Endothelial cell of umbilical vein (primary cell): ENCODE measurements at regions not wholly inside any gene's neighbourhood (a gene's known extent, or its start where the extent isn't known, plus 50 kb on each side); places are given as distances from the start of the nearest gene placed in this dataset.

Experiments
- EZH2 ChIP-seq: IDR thresholded peaks from 2 replicates; pipeline ENCODE4 v1.6.1; 2012; ENCODE audit warnings: borderline replicate concordance, low read depth, mild to moderate bottlenecking, moderate library complexity, low read length, inconsistent platforms; ENCODE audit not compliant: severe bottlenecking
- FOS ChIP-seq: IDR thresholded peaks from 2 replicates; pipeline ENCODE4 v1.6.1; 2011; ENCODE audit warnings: mild to moderate bottlenecking, low read length, moderate library complexity, borderline replicate concordance; ENCODE audit not compliant: insufficient read depth
- JUN ChIP-seq: IDR thresholded peaks from 2 replicates; pipeline ENCODE4 v1.6.1; 2011; ENCODE audit warnings: borderline replicate concordance, low read depth; ENCODE audit not compliant: insufficient read length, insufficient read depth
- MYC ChIP-seq: IDR thresholded peaks from one replicate; pipeline ENCODE4 v1.6.1; 2011; ENCODE audit warnings: mild to moderate bottlenecking, low read depth, low read length
- POLR2A ChIP-seq: IDR thresholded peaks from 2 replicates; pipeline ENCODE4 v1.6.1; 2012; ENCODE audit warnings: low read depth, mild to moderate bottlenecking, control low read depth, low read length
- POLR2AphosphoS5 ChIP-seq: IDR thresholded peaks from 2 replicates; pipeline ENCODE4 v1.6.1; 2012; ENCODE audit warnings: low read depth, mild to moderate bottlenecking, control low read depth, low read length, moderate library complexity; ENCODE audit not compliant: insufficient read depth
- TF ChIP-seq, protein P1 (sequence below), 2 donors: IDR thresholded peaks; 1 replicate in 1 of 2; 2 replicates in 1 of 2; pipeline ENCODE4 v1.5.1; 2011; ENCODE audit warnings: low read length in 2 of 2, mild to moderate bottlenecking in 2 of 2, moderate library complexity in 2 of 2, control low read depth in 1 of 2, inconsistent platforms in 1 of 2, low read depth in 1 of 2; ENCODE audit not compliant: insufficient read depth in 1 of 2; ENCODE audit errors: extremely low read depth in 1 of 2
- TF ChIP-seq, protein P2 (sequence below): IDR thresholded peaks from 2 replicates; pipeline ENCODE4 v1.6.1; 2011; ENCODE audit not compliant: insufficient read depth, insufficient read length

GRCh38 chr7:69190763-69191162 is 407.5 kb upstream of the AUTS2 start:
- no peak for TF ChIP-seq MYC
- TF ChIP-seq, protein P1, sequence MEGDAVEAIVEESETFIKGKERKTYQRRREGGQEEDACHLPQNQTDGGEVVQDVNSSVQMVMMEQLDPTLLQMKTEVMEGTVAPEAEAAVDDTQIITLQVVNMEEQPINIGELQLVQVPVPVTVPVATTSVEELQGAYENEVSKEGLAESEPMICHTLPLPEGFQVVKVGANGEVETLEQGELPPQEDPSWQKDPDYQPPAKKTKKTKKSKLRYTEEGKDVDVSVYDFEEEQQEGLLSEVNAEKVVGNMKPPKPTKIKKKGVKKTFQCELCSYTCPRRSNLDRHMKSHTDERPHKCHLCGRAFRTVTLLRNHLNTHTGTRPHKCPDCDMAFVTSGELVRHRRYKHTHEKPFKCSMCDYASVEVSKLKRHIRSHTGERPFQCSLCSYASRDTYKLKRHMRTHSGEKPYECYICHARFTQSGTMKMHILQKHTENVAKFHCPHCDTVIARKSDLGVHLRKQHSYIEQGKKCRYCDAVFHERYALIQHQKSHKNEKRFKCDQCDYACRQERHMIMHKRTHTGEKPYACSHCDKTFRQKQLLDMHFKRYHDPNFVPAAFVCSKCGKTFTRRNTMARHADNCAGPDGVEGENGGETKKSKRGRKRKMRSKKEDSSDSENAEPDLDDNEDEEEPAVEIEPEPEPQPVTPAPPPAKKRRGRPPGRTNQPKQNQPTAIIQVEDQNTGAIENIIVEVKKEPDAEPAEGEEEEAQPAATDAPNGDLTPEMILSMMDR (IDR thresholded peaks at IDR 0.05; ENCODE audit: extremely low read depth in 1 of 2, insufficient read depth in 1 of 2, low read depth in 1 of 2, low read length in 2 of 2), result no peak
- TF ChIP-seq POLR2A, result no peak
- no peak for TF ChIP-seq POLR2AphosphoS5
- TF ChIP-seq FOS, result no peak
- TF ChIP-seq, protein P2, sequence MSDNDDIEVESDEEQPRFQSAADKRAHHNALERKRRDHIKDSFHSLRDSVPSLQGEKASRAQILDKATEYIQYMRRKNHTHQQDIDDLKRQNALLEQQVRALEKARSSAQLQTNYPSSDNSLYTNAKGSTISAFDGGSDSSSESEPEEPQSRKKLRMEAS, result no peak
- TF ChIP-seq EZH2, result no peak
- no peak for TF ChIP-seq JUN
